ENCODE measurements at regions not wholly inside any gene's neighbourhood (a gene's known extent, or its start where the extent isn't known, plus 50 kb on each side); places are given as distances from the start of the nearest gene placed in this dataset.

- TF ChIP-seq REST (IDR thresholded peaks at IDR 0.05; ENCODE audit: low read depth, low read length) (no peak), USF2 (IDR thresholded peaks at IDR 0.05; ENCODE audit: borderline replicate concordance, low read depth, low read length) (no peak), CTCF (IDR thresholded peaks at IDR 0.05) (no peak), JUND (IDR thresholded peaks at IDR 0.05) (no peak), MAX (IDR thresholded peaks at IDR 0.05; ENCODE audit: low read depth) (no peak)
These were observed 518.2 kb downstream of the BNC2 start (continued) for GRCh38 chr9:16352251-16352650.

- Histone ChIP-seq H3K4me2 (no peak overlapping the region), H3K4me3 (ENCODE audit: low read depth in 2 of 2, low read length in 1 of 2) (no peak overlapping the region), H3K27me3 (ENCODE audit: insufficient read depth) (no peaks in the 10 kb centered on the region), H2AFZ (ENCODE audit: low read depth) (no peak overlapping the region), H3K9me3 (no peaks in the 10 kb centered on the region), H4K20me1 (ENCODE audit: insufficient read depth) (no peaks in the 10 kb centered on the region), H3K4me1 (ENCODE audit: control insufficient read depth in 1 of 2, insufficient read depth in 2 of 2, low read depth in 1 of 2, low read length in 1 of 2) (no peaks in the 10 kb centered on the region), H3K9ac (no peak overlapping the region), H3K27ac (ENCODE audit: low read depth in 2 of 2, low read length in 1 of 2) (no peak overlapping the region), H3K36me3 (replicated peaks in 1 of 2; ENCODE audit: control insufficient read depth in 1 of 2, insufficient read depth in 2 of 2, low read length in 1 of 2) (no peaks in the 10 kb centered on the region), H3F3A (replicated peaks; ENCODE audit: insufficient read depth) (no peaks in the 10 kb centered on the region), H3K79me2 (ENCODE audit: insufficient read depth) (no peaks in the 10 kb centered on the region), H3K9me2 (no peaks in the 10 kb centered on the region)
- TF ChIP-seq NRF1 (IDR thresholded peaks at IDR 0.05; ENCODE audit: low read depth, low read length) (no peak), EP300 (IDR thresholded peaks at IDR 0.05; ENCODE audit: borderline replicate concordance in 1 of 2, low read depth in 1 of 2, low read length in 1 of 2) (no peak), USF1 (IDR thresholded peaks at IDR 0.05; ENCODE audit: borderline replicate concordance, low read depth) (no peak), CTCF (IDR thresholded peaks at IDR 0.05) (no peak), SIN3A (IDR thresholded peaks at IDR 0.05; ENCODE audit: borderline replicate concordance, low read depth, low read length) (no peak), MXI1 (IDR thresholded peaks at IDR 0.05; ENCODE audit: low read depth, low read length) (no peak)
- WGBS (ENCODE audit: low lambda C conversion rate), result 91% methylated on average over 3 of the region's 3 CpGs
- DNase-seq, result no peak
- CTCF ChIA-PET, result interaction anchor here (0.8 to 2.3 kb wide), 2 partner anchors 9 to 10 kb away, joined by 3 to 7 read pairs; no protein-coding TSS in a partner anchor
- POLR2A ChIA-PET, result no interaction called here
These were observed 517.6 kb downstream of the BNC2 start for GRCh38 chr9:16352791-16353401.

Data from SK-N-SH (cell line).